Neutrophil (primary cell): ENCODE measurements at regions not wholly inside any gene's neighbourhood (a gene's known extent, or its start where the extent isn't known, plus 50 kb on each side); places are given as distances from the start of the nearest gene placed in this dataset.

Experiments used
- H3K27ac ChIP-seq: fragments of 200-600 bp; sonication (generic); 2 replicates; pipeline ENCODE4 v1.5.1; 2016; ENCODE audit warnings: mild to moderate bottlenecking, moderate library complexity
- H3K27me3 ChIP-seq: fragments of 200-600 bp; sonication (generic); 2 replicates; pipeline ENCODE4 v1.6.0; 2016; ENCODE audit warnings: mild to moderate bottlenecking
- H3K36me3 ChIP-seq: fragments of 200-600 bp; sonication (generic); 2 replicates; pipeline ENCODE4 v1.5.1; 2017
- H3K4me1 ChIP-seq, 2 experiments: fragments of 200-600 bp in 1 of 2; sonication (generic) in 1 of 2; 1 replicate in 1 of 2; 2 replicates in 1 of 2; pipeline versions ENCODE4 v1.5.1 to v1.6.1; 2013 to 2016; ENCODE audit warnings: low read depth in 1 of 2, low read length in 1 of 2, mild to moderate bottlenecking in 1 of 2, moderate library complexity in 1 of 2; ENCODE audit not compliant: control insufficient read depth in 1 of 2, insufficient read depth in 1 of 2
- H3K4me3 ChIP-seq, 2 experiments: fragments of 200-600 bp in 1 of 2; sonication (generic) in 1 of 2; 1 replicate in 1 of 2; 2 replicates in 1 of 2; pipeline ENCODE4 v1.5.1; 2013 to 2016; ENCODE audit warnings: low read depth in 1 of 2, low read length in 1 of 2, mild to moderate bottlenecking in 1 of 2, moderate library complexity in 1 of 2
- H3K9me3 ChIP-seq: fragments of 200-600 bp; sonication (generic); 2 replicates; pipeline ENCODE4 v1.5.1; 2016
- CTCF ChIP-seq: fragments of 200-600 bp; sonication (generic); IDR thresholded peaks from 2 replicates; pipeline ENCODE4 v1.5.1; 2016; ENCODE audit warnings: antibody characterized with exemption

DNA sequence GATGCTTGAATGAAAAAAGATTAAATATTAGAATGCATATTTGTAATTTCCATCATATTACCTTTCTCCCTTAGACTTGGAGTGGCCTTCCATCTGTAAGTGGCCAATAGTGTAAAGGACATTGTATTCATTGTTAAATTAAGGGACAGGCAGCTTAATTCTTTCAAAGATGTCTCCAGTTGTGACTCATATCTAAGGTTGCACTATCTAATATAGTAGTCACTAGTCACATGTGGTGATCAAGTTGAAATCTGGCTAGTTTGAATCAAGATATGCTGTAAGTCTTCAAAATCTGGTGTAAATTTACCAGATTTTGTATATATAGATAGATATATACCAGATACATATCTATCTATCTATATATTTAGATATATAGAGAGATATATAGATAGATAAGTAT lies 52.4 kb upstream of the AGPS start:
- TF ChIP-seq CTCF = no peak
- Histone ChIP-seq H3K36me3 (no peaks in the 10 kb centered on the region), H3K27me3 (no peaks in the 10 kb centered on the region), H3K27ac (no peak overlapping the region), H3K4me1 (peaks cover 9 to 15% of the 10 kb centered on the region in 2 experiments), H3K4me3 (no peak overlapping the region), H3K9me3 (no peaks in the 10 kb centered on the region)

GRCh38 chr2:177342736-177343135 lies 49.8 kb upstream of the AGPS start:
- no peaks in the 10 kb centered on the region for H3K36me3 ChIP-seq
- H3K27me3 ChIP-seq = no peaks in the 10 kb centered on the region
- TF ChIP-seq CTCF = no peak
- no peaks in the 10 kb centered on the region for H3K9me3 ChIP-seq
- H3K27ac ChIP-seq = no peak overlapping the region
- no peak overlapping the region for H3K4me3 ChIP-seq
- H3K4me1 ChIP-seq = peaks cover 6 to 8% of the 10 kb centered on the region in 2 experiments
